Activated naive CD8-positive, alpha-beta T cell treated with anti-CD3 and anti-CD28 coated beads, Interleukin-2, amount 50 U/mL, for 24 hours (primary cell): ENCODE measurements at regions not wholly inside any gene's neighbourhood (a gene's known extent, or its start where the extent isn't known, plus 50 kb on each side); places are given as distances from the start of the nearest gene placed in this dataset.
"Not testable (repeated sequence)": the region's sequence is repeated elsewhere in the genome, so short reads cannot be mapped to it uniquely, and the experiment has no call there.

Experiments used
- ATAC-seq: fragments of 150-1000 bp; cut with Tn5 transposase; one replicate; pipeline ENCODE4 v1.10.0; 2021
- DNase-seq: peaks from one replicate; pipeline ENCODE4 v3.0.0; 2021
- H3K27ac Mint-ChIP-seq: one replicate; pipeline ENCODE4 v1.8.0; 2021; ENCODE audit warnings: mild to moderate bottlenecking, mixed read lengths
- H3K27me3 Mint-ChIP-seq: one replicate; pipeline ENCODE4 v1.8.0; 2021; ENCODE audit warnings: mixed read lengths
- H3K36me3 Mint-ChIP-seq: one replicate; pipeline ENCODE4 v1.8.0; 2021; ENCODE audit warnings: low read depth, mixed read lengths
- H3K4me1 Mint-ChIP-seq: one replicate; pipeline ENCODE4 v1.8.0; 2021; ENCODE audit warnings: mixed read lengths
- H3K4me3 Mint-ChIP-seq: one replicate; pipeline ENCODE4 v1.8.0; 2021; ENCODE audit warnings: mild to moderate bottlenecking, moderate library complexity, mixed read lengths
- H3K9me3 Mint-ChIP-seq: one replicate; pipeline ENCODE4 v1.8.0; 2021; ENCODE audit warnings: mixed read lengths

DNA sequence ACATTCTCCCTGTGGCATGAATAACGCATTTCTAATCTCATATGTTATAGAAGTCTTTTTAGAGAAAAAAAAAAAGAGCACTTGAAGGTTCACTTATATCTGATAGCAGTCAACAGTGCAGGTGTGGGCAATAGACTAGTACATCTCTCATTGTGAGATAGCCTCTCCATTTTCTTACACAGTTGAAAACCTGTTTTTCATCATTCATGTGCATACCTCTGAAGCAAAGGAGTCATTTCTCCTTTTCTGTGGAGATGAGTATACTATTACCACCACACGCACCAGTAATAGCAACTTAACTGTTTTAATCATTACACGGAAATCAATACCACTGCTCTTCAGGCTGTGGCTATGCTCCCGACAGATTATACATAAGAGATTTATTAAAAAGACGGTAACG lies 1653.3 kb upstream of the TMEFF2 start:
- Mint-ChIP-seq H3K4me3 (no peak overlapping the region), H3K27me3 (no peaks in the 10 kb centered on the region), H3K9me3 (no peaks in the 10 kb centered on the region), H3K4me1 (no peaks in the 10 kb centered on the region), H3K27ac (no peak overlapping the region), H3K36me3 (no peaks in the 10 kb centered on the region)
- ATAC-seq (no peak), DNase-seq (no peak)

DNA sequence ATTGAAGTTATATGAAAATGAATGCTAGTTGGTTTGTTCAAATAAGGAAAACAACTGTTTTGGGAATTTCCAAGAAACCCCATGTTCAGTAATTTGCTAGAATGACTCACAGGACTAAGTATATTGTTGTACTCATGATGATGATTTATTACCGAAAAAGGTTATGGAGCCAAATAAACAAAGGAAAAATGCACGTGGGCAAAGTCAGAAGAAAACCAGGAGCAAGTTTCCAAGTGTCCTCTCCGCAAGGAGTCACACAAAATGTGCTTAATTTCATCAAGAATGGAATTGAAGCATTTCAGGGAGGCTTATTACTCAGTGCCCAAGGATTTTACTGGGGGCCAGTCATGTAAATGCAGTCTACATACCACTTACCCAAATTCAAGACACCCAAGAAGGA lies 1652.4 kb upstream of the TMEFF2 start:
- Mint-ChIP-seq H3K9me3 (no peaks in the 10 kb centered on the region), H3K27me3 (no peaks in the 10 kb centered on the region), H3K36me3 (no peaks in the 10 kb centered on the region), H3K4me1 (no peaks in the 10 kb centered on the region), H3K4me3 (no peak overlapping the region), H3K27ac (no peak overlapping the region)
- no peak for DNase-seq
- no peak for ATAC-seq

DNA sequence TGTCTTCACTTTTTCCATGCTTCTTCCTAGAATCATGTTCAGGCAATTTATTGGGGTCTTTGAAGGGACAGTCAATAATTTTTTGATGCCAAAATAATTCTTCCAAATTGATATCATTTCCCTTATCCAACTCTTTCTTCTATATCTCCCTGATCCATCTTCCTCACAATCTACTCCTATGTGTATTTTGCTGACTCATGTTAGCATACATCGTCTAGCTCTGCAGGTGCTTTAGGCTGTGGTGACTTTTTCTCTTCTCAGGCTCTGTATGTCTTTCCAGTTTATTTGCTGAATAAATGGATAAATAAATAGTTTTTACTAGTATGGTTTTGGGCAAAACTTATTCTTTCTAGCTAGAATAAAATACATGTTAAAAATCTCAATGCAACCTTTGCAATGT lies 1650.9 kb upstream of the TMEFF2 start:
- H3K9me3 Mint-ChIP-seq, result no peaks in the 10 kb centered on the region
- no peak for ATAC-seq
- no peaks in the 10 kb centered on the region for H3K27me3 Mint-ChIP-seq
- no peaks in the 10 kb centered on the region for H3K36me3 Mint-ChIP-seq
- H3K4me3 Mint-ChIP-seq, result no peak overlapping the region
- H3K27ac Mint-ChIP-seq, result no peak overlapping the region
- DNase-seq, result no peak
- no peaks in the 10 kb centered on the region for H3K4me1 Mint-ChIP-seq

DNA sequence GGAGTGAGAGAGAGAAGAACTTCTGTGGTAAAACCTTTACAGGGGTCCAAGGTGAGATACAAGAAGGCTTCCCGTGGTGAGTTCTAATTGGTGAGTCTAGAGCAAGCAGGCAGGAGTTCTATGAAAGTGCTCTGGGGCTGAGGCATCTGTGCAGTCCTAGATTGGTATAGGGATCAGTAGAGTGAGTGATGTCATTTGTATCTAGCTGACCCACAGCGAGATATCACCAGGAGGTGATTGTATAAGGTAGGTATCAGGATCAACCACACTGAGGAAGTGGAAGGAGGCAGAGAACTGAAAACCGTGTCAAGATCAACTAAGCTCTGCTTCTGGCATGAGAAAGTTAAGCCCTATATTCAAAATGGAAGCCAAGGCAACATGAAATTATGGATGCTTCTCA lies 1648.9 kb upstream of the TMEFF2 start:
- Mint-ChIP-seq H3K4me3 (no peak overlapping the region), H3K4me1 (no peaks in the 10 kb centered on the region), H3K36me3 (no peaks in the 10 kb centered on the region), H3K9me3 (no peaks in the 10 kb centered on the region), H3K27me3 (no peaks in the 10 kb centered on the region), H3K27ac (no peak overlapping the region)
- DNase-seq (no peak), ATAC-seq (no peak)

DNA sequence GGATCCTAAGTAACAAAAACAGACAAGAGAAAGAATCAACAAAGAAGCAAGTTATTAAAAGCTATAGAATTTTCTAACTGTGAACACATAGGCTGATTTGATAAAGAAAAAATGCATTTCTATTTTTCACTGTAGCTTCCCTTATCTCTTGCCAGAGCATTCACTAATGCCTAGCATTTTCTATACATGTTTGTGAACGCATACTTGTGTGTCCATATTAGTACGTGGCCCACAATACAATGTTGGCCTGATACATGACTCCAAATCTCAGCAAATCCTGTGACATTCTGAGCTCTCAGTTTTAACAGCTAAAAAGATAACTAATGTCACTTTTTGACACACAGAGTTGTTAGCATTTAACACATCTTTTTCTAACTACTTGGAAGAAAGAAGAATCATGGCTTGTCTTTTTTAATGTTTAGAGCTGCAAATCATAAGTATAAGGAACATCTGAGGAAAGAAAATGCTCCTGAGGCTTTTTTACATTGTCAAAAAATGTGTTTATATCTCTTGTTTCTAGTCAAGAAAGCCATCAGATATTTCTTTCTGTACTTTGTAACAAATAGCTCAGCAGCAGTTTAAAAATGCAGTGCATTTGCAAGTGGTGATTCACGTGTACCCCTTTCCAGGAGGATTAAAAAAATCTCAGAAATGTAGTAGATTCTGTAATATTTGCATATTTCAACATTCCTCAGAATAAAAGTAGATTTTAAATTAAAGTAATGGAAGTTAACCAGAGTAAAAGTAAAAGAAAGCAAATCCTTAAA lies 1646.8 kb upstream of the TMEFF2 start:
- ATAC-seq (no peak), DNase-seq (no peak)
- H3K36me3 Mint-ChIP-seq, result no peaks in the 10 kb centered on the region
- H3K4me1 Mint-ChIP-seq, result no peaks in the 10 kb centered on the region
- no peak overlapping the region for H3K27ac Mint-ChIP-seq
- H3K27me3 Mint-ChIP-seq, result no peaks in the 10 kb centered on the region
- no peaks in the 10 kb centered on the region for H3K9me3 Mint-ChIP-seq
- H3K4me3 Mint-ChIP-seq, result no peak overlapping the region

DNA sequence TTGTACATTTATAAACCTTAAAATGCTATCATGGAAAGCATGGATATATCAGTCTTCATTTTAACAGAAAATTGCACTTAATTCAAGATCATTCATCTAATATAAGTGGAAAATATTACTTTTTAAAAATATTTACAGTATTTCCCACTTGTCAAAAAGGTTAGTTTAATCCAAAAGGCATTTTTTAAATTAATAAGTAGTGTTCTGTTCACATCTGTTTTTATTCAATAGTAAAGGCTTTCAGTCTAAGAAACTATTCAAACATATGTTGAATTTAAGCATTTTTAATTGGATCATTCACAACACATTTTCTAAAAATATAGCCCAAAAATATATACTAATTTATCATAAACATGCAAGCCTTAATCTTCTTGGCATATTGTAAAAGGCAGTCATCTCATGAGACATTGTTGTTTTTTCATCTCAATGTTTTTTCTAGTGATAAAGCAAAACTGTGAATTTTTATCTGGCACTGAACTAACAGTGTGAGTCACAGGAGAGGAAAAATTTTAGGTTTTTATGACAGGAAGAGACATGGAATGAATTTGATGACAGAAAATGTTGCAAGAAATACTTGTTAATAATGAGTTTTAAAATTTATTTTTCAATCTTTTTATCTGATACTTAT lies 1642.5 kb upstream of the TMEFF2 start:
- no peaks in the 10 kb centered on the region for H3K9me3 Mint-ChIP-seq
- no peak overlapping the region for H3K27ac Mint-ChIP-seq
- ATAC-seq (no peak), DNase-seq (no peak)
- no peaks in the 10 kb centered on the region for H3K4me1 Mint-ChIP-seq
- no peak overlapping the region for H3K4me3 Mint-ChIP-seq
- no peaks in the 10 kb centered on the region for H3K36me3 Mint-ChIP-seq
- H3K27me3 Mint-ChIP-seq, result no peaks in the 10 kb centered on the region

DNA sequence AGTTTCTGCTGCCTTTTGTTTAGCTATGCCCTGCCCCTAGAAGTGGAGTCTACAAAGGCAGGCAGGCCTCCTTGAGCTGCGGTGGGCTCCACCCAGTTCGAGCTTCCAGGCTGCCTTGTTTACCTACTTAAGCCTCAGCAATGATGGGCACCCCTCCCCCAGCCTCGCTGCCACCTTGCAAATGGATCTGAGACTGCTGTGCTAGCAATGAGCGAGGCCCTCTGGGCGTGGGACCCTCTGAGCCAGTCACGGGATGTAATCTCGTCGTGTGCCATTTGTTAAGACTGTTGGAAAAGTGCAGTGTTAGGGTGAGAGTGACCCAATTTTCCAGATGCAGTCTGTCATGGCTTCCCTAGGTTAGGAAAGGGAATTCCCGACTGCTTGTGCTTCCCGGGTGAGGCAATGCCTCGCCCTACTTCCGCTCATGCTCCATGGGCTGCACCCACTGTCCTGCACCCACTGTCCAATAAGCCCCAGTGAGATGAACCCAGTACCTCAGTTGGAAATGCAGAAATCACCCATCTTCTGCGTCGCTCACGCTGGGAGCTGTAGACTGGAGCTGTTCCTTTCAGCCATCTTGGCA lies 1641.8 kb upstream of the TMEFF2 start:
- not testable (repeated sequence) for H3K27ac Mint-ChIP-seq, ATAC-seq, DNase-seq

DNA sequence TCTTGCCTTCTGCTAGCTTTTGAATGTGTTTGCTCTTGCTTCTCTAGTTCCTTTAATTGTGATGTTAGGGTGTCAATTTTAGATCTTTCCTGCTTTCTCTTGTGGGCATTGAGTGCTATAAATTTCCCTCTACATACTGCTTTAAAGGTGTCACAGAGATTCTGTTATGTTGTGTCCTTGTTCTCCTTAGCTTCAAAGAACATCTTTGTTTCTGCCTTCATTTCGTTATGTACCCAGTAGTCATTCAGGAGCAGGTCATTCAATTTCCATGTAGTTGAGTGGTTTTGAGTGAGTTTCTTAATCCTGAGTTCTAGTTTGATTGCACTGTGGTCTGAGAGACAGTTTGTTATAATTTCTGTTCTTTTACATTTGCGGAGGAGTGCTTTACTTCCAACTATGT lies 1639.2 kb upstream of the TMEFF2 start:
- H3K4me1 Mint-ChIP-seq, ATAC-seq, H3K36me3 Mint-ChIP-seq, H3K9me3 Mint-ChIP-seq, H3K4me3 Mint-ChIP-seq, DNase-seq, H3K27ac Mint-ChIP-seq, H3K27me3 Mint-ChIP-seq: not testable (repeated sequence)

More for the DNA sequence above, 1641.8 kb upstream of the TMEFF2 start:
- H3K9me3 Mint-ChIP-seq, H3K4me1 Mint-ChIP-seq, H3K4me3 Mint-ChIP-seq, H3K27me3 Mint-ChIP-seq, H3K36me3 Mint-ChIP-seq: not testable (repeated sequence)

DNA sequence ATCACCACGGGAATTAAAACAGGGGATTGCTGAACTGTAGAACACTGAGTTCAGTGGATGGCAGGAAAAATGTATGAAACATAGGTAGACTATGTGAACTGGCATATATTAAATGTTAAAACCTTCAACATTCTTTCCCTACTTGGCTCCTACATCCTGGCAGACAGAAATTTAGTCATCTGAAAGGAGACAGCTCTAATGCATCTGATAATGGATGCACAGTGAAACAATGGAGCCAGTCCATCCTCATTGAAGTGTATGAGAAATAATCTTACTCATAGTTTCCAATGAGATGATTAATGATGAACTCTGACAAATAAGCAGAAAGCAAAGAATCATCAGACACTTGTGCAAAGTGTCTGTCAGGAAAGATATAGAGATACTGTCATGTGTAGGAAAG lies 1629.7 kb upstream of the TMEFF2 start:
- Mint-ChIP-seq H3K4me1 (no peaks in the 10 kb centered on the region), H3K27ac (no peak overlapping the region), H3K36me3 (no peaks in the 10 kb centered on the region), H3K9me3 (peaks cover 18% of the 10 kb centered on the region), H3K4me3 (no peak overlapping the region), H3K27me3 (no peaks in the 10 kb centered on the region)
- DNase-seq (no peak), ATAC-seq (no peak)

DNA sequence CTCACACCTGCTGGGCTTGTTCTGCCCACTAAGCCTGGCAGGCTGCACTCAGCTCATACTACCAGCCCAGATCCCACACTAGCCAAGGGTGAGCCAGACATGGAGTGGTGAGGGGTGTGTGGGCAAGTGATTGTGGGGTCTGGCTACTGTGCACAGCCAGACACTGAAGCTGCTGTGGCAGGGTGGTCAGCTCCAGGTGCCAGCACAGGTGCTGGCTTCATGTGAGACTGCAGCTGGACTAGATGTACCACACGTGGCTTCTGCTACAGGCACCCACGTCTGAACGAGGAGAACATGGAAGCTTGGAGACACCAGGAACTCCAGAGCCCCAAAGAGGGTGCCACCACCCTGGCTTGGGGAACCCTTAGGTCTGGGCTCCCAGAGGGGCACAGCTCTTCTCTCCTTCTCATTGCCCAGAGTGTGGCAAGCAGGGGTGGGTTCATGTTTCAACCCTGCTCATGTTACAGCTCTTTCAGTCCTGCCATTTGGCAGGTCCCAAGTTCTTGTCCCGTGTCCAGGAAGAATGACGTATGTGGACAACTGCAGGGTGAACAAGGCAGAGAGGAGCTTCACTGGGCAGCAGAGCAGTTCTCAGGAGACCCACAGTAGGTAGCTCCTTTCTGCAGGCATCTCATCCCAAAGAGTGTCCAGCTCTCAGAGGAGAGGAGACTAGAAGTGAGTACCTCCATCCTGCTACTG lies 1624.2 kb upstream of the TMEFF2 start:
- no peak overlapping the region for H3K27ac Mint-ChIP-seq
- H3K4me1 Mint-ChIP-seq, result no peaks in the 10 kb centered on the region
- no peak overlapping the region for H3K4me3 Mint-ChIP-seq
- H3K27me3 Mint-ChIP-seq, result no peaks in the 10 kb centered on the region
- ATAC-seq (no peak), DNase-seq (no peak)
- peaks cover 11% of the 10 kb centered on the region for H3K9me3 Mint-ChIP-seq
- no peaks in the 10 kb centered on the region for H3K36me3 Mint-ChIP-seq

DNA sequence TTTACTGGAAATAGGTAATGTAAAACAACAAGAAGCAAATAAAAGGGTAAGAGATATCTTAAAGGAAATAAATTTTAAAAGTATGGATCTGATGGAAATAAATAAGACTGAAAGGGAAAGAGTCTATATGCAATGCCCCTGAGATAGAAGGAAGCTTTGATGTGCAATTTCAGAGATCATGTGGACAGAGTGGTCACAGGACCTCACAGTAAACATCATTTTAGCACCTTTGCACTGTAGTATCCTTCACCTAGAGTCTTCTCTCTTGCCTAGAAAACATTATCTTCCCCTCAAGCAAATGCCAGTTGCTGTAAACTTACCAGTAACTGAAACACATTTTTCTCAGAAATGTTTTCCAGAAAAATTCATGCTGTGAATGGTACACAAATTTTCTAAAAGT lies 1621.3 kb upstream of the TMEFF2 start:
- no peaks in the 10 kb centered on the region for H3K4me1 Mint-ChIP-seq
- DNase-seq (no peak), ATAC-seq (no peak)
- H3K4me3 Mint-ChIP-seq, result no peak overlapping the region
- H3K27me3 Mint-ChIP-seq, result no peaks in the 10 kb centered on the region
- no peak overlapping the region for H3K27ac Mint-ChIP-seq
- H3K9me3 Mint-ChIP-seq, result no peaks in the 10 kb centered on the region
- no peaks in the 10 kb centered on the region for H3K36me3 Mint-ChIP-seq

DNA sequence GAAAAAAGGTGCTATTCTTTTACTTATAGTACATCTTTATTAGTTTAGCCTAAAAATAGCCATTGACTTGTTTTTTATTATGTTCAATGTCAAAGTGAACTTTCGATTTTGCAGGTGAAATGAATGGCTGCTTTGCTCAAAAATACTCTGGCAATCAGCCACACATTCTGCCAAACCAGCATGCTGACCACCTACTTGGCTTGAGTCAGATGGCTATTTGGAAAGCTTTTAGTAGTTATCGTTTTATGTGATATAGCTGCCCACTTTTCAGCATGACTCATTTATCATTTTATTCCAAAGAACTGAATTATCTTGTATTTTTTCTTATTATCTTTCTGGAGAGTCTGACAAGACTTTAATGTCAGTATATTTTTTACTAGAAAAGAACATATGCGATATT lies 1615.8 kb upstream of the TMEFF2 start:
- Mint-ChIP-seq H3K27ac (no peak overlapping the region), H3K4me3 (no peak overlapping the region), H3K27me3 (no peaks in the 10 kb centered on the region), H3K9me3 (no peaks in the 10 kb centered on the region), H3K4me1 (no peaks in the 10 kb centered on the region), H3K36me3 (no peaks in the 10 kb centered on the region)
- ATAC-seq, result no peak
- no peak for DNase-seq

DNA sequence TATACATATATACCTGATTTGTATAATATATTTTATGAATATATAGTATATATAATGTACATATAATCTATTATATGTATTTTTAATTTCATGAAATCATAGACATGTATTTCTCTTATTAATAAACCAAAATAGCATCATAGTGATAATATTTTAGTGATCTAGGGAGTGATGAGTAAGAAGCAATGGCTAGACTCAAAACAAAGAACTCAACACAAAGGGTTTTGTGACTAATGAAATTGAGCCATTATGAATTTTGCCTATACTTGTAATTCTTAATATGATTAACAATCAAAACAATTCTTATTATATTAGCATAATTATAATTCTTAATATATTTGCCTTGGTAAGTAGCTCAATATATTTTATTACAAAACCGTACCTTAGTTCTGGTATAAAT lies 1614.1 kb upstream of the TMEFF2 start:
- no peak overlapping the region for H3K27ac Mint-ChIP-seq
- no peaks in the 10 kb centered on the region for H3K36me3 Mint-ChIP-seq
- H3K27me3 Mint-ChIP-seq, result no peaks in the 10 kb centered on the region
- no peak for DNase-seq
- no peak overlapping the region for H3K4me3 Mint-ChIP-seq
- ATAC-seq, result no peak
- no peaks in the 10 kb centered on the region for H3K9me3 Mint-ChIP-seq
- H3K4me1 Mint-ChIP-seq, result no peaks in the 10 kb centered on the region

DNA sequence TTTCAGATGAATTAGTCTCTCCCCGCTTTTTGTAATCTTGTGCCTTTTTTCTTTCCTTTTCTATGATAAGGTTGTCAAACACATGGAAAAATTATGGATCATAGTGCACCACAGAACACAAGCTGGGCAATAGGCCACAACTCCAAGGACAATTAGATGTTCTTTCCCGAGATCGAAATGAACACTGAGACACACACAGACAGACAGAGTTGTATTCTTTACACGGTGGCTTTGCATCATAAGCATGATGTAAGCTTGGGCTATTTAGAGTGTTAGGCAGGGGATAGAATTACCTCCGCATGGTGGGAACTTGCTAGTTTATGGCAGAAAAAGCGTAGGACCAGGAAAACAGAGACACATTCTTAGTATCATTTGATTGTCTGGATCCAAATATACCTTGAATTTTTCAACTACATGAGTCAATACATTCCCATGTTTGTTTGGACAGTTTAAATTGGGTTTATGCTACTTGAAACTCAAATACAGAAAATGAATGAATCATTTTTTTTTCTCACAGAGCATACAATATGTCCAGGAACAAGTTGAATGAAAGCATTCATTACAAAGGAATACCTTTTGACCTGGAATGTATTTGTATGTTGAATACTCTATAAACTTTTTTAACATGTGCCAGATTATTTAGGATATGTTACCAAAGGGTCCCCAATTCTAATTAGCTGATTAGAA lies 1611.5 kb upstream of the TMEFF2 start:
- Mint-ChIP-seq H3K9me3 (no peaks in the 10 kb centered on the region), H3K27me3 (no peaks in the 10 kb centered on the region), H3K4me1 (no peaks in the 10 kb centered on the region), H3K36me3 (no peaks in the 10 kb centered on the region), H3K4me3 (no peak overlapping the region), H3K27ac (no peak overlapping the region)
- ATAC-seq (no peak), DNase-seq (no peak)
